Hepatocyte (in vitro differentiated cells): ENCODE measurements at regions not wholly inside any gene's neighbourhood (a gene's known extent, or its start where the extent isn't known, plus 50 kb on each side); places are given as distances from the start of the nearest gene placed in this dataset.

Experiments
- DNase-seq: peaks from one replicate; pipeline ENCODE4 v3.0.0-alpha.2; 2016; ENCODE audit warnings: low spot score
- H2AFZ ChIP-seq: fragments of 200-600 bp; sonication (generic); 2 replicates; pipeline ENCODE4 v1.6.0; 2016; ENCODE audit warnings: antibody characterized with exemption, mild to moderate bottlenecking
- H3K27ac ChIP-seq: fragments of 200-600 bp; sonication (generic); 2 replicates; pipeline ENCODE4 v1.5.1; 2016; ENCODE audit warnings: mild to moderate bottlenecking
- H3K27me3 ChIP-seq: fragments of 200-600 bp; sonication (generic); 2 replicates; pipeline ENCODE4 v1.6.1; 2016
- H3K36me3 ChIP-seq: fragments of 200-600 bp; sonication (generic); replicated peaks from 2 replicates; pipeline ENCODE4 v1.5.1; 2016; ENCODE audit warnings: low read depth; ENCODE audit not compliant: insufficient read depth
- H3K4me1 ChIP-seq: fragments of 200-600 bp; sonication (generic); 2 replicates; pipeline ENCODE4 v1.5.1; 2016; ENCODE audit warnings: mild to moderate bottlenecking, moderate library complexity; ENCODE audit not compliant: insufficient read depth
- H3K4me2 ChIP-seq: fragments of 200-600 bp; sonication (generic); 2 replicates; pipeline ENCODE4 v1.6.0; 2016
- H3K4me3 ChIP-seq: fragments of 200-600 bp; sonication (generic); 2 replicates; pipeline ENCODE4 v1.5.1; 2016; ENCODE audit warnings: mild to moderate bottlenecking
- H3K79me2 ChIP-seq: fragments of 200-600 bp; sonication (generic); 2 replicates; pipeline ENCODE4 v1.6.0; 2017; ENCODE audit warnings: mild to moderate bottlenecking
- H3K9me2 ChIP-seq: fragments of 200-600 bp; sonication (generic); replicated peaks from 2 replicates; pipeline ENCODE4 v1.6.0; 2017; ENCODE audit warnings: mild to moderate bottlenecking; ENCODE audit not compliant: insufficient read depth
- H3K9me3 ChIP-seq: fragments of 200-600 bp; sonication (generic); 2 replicates; pipeline ENCODE4 v1.5.1; 2016; ENCODE audit warnings: low read depth, mild to moderate bottlenecking
- H4K20me1 ChIP-seq: fragments of 200-600 bp; sonication (generic); 2 replicates; pipeline ENCODE4 v1.6.0; 2016; ENCODE audit warnings: mild to moderate bottlenecking; ENCODE audit not compliant: insufficient read depth, poor library complexity, severe bottlenecking
- EZH2 ChIP-seq: fragments of 200-600 bp; sonication (generic); IDR thresholded peaks from 2 replicates; pipeline ENCODE4 v1.6.1; 2016; ENCODE audit warnings: antibody characterized with exemption, mild to moderate bottlenecking, borderline replicate concordance
- EZH2phosphoT487 ChIP-seq: fragments of 200-600 bp; sonication (generic); IDR thresholded peaks from one replicate; pipeline ENCODE4 v1.6.1; 2018; ENCODE audit warnings: antibody characterized with exemption, mild to moderate bottlenecking, low read depth, moderate library complexity; ENCODE audit not compliant: unreplicated experiment, severe bottlenecking
- WGBS: methylation state at CpG from one replicate; pipeline ENCODE4 v1.1.6; 2016; ENCODE audit warnings: low lambda C conversion rate; ENCODE audit errors: missing lambda C conversion rate; 5-methylcytosine and 5-hydroxymethylcytosine counted together
- TF ChIP-seq, protein P1 (sequence below): fragments of 200-600 bp; sonication (generic); IDR thresholded peaks from 2 replicates; pipeline ENCODE4 v1.5.1; 2016; ENCODE audit warnings: antibody characterized with exemption, mild to moderate bottlenecking; ENCODE audit not compliant: poor library complexity

DNA sequence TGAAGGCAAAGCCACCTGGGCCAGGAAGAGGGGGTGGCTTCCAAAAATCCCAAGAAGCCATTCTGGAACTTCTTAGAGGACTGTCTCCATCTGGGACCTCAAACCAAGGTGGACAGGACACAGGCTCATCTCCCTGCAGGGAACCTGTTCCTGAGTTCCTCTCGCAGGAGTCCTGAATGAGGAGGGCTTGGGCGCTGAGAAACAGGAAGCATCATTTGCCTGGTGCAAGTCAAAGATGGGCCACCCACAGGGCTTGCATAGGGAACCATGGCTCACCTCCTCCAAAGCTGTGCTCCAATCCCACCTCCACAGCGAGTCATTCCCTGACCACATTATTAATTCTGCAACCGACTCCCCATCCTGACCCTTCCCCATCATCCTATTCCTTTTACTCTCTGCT is 55.0 kb upstream of the RPL38 start:
- Histone ChIP-seq H3K9me3 (no peaks in the 10 kb centered on the region), H3K79me2 (no peaks in the 10 kb centered on the region), H3K4me3 (no peak overlapping the region), H4K20me1 (no peaks in the 10 kb centered on the region), H3K4me2 (no peak overlapping the region), H2AFZ (no peak overlapping the region), H3K4me1 (peaks cover 9% of the 10 kb centered on the region), H3K27ac (no peak overlapping the region), H3K36me3 (no peaks in the 10 kb centered on the region), H3K9me2 (no peaks in the 10 kb centered on the region), H3K27me3 (no peaks in the 10 kb centered on the region)
- TF ChIP-seq EZH2phosphoT487, result no peak
- no peak for TF ChIP-seq EZH2
- TF ChIP-seq, protein P1, sequence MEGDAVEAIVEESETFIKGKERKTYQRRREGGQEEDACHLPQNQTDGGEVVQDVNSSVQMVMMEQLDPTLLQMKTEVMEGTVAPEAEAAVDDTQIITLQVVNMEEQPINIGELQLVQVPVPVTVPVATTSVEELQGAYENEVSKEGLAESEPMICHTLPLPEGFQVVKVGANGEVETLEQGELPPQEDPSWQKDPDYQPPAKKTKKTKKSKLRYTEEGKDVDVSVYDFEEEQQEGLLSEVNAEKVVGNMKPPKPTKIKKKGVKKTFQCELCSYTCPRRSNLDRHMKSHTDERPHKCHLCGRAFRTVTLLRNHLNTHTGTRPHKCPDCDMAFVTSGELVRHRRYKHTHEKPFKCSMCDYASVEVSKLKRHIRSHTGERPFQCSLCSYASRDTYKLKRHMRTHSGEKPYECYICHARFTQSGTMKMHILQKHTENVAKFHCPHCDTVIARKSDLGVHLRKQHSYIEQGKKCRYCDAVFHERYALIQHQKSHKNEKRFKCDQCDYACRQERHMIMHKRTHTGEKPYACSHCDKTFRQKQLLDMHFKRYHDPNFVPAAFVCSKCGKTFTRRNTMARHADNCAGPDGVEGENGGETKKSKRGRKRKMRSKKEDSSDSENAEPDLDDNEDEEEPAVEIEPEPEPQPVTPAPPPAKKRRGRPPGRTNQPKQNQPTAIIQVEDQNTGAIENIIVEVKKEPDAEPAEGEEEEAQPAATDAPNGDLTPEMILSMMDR, result no peak
- 90% methylated on average over 4 of the region's 4 CpGs for WGBS
- DNase-seq, result no peak

DNA sequence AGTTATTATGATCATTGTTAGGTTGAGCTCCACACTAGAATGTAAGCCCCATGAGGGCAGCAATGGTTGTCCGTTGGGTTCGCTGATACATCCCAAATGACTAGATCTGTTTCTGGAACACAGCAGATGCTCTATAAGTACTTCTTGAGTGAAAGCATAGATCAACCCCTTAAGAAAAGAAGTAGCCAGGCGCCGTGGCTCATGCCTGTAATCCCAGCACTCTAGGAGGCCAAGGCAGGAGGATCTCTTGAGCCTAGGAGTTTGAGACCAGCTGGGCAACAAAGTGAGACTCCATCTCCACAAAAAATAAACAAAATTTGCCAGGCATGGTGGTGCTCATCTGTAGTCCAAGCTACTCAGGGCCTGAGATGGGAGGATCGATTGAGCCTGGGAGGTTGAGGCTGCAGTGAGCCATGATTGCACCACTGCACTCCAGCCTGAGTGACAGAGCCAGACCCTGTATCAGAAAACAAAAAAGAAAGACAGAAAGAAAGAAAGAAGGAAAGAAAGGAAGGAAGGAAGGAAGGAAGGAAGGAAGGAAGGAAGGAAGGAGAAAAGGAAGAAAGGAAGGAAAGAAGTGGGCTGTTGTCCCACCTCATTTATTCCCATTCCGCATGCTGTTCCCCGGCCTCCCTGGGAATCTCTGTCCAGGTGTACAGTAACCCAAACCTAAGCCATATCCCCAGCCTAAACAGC is 54.4 kb upstream of the RPL38 start:
- 97% methylated on average over 7 of the region's 7 CpGs for WGBS
- no peak for DNase-seq

DNA sequence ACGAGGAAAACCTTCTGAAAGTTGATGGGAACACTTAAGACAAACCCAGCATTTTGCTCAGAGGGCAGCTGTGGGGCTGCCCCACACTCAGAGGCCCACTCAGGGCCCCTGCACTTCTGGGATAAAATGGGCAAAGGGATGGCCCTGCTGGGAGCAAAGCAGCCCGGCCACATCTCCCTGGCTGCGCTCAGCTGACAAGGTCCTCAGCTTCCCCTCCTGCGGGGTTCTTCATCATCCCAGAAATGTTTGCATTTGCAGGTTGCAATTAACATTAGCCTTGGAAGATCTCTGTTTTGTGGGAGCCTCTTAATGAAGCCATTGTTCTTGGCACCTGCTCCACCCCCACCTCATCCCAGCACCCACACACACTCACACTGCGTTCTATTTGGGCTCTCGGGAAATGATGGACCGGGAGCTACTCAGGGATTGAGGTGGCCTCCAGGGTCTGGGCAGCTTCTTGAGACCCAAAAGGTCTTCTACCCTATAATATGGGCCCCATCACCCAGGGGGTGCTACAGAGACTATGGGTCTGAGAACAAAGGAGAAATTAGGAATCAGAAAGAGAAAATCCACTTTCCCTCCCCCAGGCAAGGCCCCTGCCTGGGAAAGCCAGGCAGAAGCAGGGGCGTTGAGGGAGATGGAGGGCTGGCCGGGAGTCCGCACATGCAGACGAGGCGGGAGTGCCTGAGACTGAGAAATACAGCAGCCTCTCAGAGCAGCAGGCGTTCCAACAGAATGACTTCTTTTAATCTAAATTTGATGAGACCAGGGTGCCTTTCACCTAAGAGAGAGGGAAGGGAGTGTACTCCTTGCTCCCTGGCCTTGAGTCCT is 53.7 kb upstream of the RPL38 start:
- no peaks in the 10 kb centered on the region for H3K36me3 ChIP-seq

More for the DNA sequence above, 54.4 kb upstream of the RPL38 start:
- Histone ChIP-seq H2AFZ (no peak overlapping the region), H3K4me1 (peaks cover 9% of the 10 kb centered on the region), H3K79me2 (no peaks in the 10 kb centered on the region), H3K4me2 (no peak overlapping the region), H3K9me2 (no peaks in the 10 kb centered on the region), H4K20me1 (no peaks in the 10 kb centered on the region), H3K27me3 (no peaks in the 10 kb centered on the region), H3K9me3 (no peaks in the 10 kb centered on the region), H3K27ac (no peak overlapping the region), H3K4me3 (no peak overlapping the region), H3K36me3 (no peaks in the 10 kb centered on the region)
- TF ChIP-seq, protein P1, result no peak
- TF ChIP-seq EZH2 (no peak), EZH2phosphoT487 (no peak)

More for the DNA sequence above, 53.7 kb upstream of the RPL38 start:
- no peak overlapping the region for H3K4me3 ChIP-seq
- no peaks in the 10 kb centered on the region for H3K79me2 ChIP-seq
- no peak overlapping the region for H2AFZ ChIP-seq
- WGBS, result 71% methylated on average over 13 of the region's 13 CpGs
- H3K9me3 ChIP-seq, result no peaks in the 10 kb centered on the region
- H3K27ac ChIP-seq, result no peak overlapping the region
- H3K4me2 ChIP-seq, result no peak overlapping the region
- no peaks in the 10 kb centered on the region for H3K27me3 ChIP-seq
- H3K4me1 ChIP-seq, result peaks cover 9% of the 10 kb centered on the region
- DNase-seq, result no peak
- no peaks in the 10 kb centered on the region for H3K9me2 ChIP-seq
- no peaks in the 10 kb centered on the region for H4K20me1 ChIP-seq
- TF ChIP-seq, protein P1, result no peak
- TF ChIP-seq EZH2phosphoT487 (no peak), EZH2 (no peak)
